Right hindlimb (tissue), 1 donor: ENCODE measurements at regions not wholly inside any gene's neighbourhood (a gene's known extent, or its start where the extent isn't known, plus 50 kb on each side); places are given as distances from the start of the nearest gene placed in this dataset.

Experiments
- DNase-seq: peaks from one replicate; pipeline ENCODE4 v3.0.0-alpha.2; 2018

- DNase-seq: no peak
These were observed 98.8 kb downstream of the GCNT1 start for GRCh38 chr9:76557674-76558225.

- no peak for DNase-seq
These were observed 99.5 kb downstream of the GCNT1 start for GRCh38 chr9:76558465-76558864.

- DNase-seq: no peak
These were observed 100.3 kb downstream of the GCNT1 start for GRCh38 chr9:76559286-76559685.

GRCh38 chr9:76560481-76560922 is 101.5 kb downstream of the GCNT1 start:
- DNase-seq: peak; percentile 45

GRCh38 chr9:76561050-76561713 is 102.2 kb downstream of the GCNT1 start:
- no peak for DNase-seq
